Renal cortical epithelial cell (primary cell): ENCODE measurements at regions not wholly inside any gene's neighbourhood (a gene's known extent, or its start where the extent isn't known, plus 50 kb on each side); places are given as distances from the start of the nearest gene placed in this dataset.

Source experiments
- DNase-seq: peaks from one replicate; pipeline ENCODE4 v3.0.0-alpha.2; 2011; ENCODE audit warnings: low read depth

DNA sequence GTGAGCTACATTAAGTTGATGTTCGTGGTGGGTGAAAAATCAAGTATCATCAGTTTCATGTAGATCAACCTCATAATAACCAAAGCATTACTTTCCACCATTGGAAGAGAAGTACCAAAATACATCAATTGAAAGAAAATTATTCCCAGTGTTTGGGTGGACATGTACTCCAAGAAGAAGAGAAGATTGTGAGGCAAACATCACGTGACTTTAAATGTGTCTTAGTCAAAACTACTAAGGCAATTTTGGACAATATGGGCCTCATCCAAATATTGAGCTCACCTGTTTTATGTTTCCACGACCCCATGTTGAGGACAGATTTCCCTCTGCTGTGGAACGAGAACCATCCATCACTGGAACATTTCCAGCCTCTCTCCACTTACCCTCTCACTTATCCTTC lies 303.0 kb upstream of the LMCD1 start:
- DNase-seq: no peak

DNA sequence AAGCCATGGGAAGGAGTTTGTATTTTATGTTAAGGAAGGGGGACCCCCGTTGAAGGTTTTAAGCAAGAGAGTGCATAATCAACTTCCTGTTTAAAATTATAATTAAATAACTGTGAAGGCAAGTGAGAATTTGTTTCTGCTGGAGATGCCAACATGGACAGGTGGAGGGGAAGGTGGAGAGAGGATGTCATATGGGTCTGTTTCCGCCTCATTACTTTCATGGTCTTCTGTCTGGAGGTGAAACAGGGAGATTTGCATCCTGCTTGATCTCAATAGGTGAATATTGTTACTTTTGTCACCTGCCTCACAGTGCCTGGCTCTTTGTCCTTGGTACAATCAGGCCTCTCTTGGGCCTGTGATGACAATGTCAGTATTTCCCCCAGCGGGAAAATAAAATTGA lies 300.6 kb upstream of the LMCD1 start:
- DNase-seq: no peak

DNA sequence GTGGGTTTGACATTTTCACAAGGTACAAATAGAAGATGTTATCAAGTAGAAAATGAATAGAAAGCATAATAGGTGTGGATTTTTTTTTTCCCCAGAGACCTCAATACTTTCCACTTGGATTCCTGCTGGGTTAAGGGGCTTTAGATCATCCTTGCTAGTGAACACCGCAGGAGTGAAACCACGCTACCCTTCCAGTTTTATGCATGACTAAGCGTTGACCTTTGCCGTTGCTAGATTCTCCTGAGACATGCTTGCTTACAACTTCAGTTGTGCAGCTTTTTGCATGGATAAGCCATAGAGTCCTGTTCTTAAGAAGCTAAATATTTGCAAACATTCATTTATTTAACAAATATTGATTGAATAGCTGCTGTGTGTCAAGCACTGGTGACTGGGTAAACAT lies 299.7 kb upstream of the LMCD1 start:
- DNase-seq: peak; percentile 61

DNA sequence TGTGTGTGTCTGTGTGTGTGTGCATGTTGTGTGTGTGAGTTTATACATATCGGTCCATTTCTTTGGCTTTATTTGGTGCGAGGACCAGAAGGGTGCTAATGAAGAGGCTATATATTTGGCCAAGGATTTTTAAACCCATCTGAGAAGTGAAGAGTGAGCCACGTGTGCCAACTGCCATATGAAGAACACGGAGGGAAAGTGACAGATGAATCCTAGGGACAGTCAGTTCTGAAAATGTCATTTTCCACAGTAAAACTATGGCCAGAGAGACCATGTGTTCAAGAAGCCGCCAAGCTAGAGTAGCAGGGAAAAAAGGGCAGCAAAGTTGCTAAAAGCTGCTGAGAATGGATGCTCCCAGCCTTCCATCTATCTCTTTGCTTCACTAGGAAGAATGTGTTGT lies 297.3 kb upstream of the LMCD1 start:
- DNase-seq: no peak

DNA sequence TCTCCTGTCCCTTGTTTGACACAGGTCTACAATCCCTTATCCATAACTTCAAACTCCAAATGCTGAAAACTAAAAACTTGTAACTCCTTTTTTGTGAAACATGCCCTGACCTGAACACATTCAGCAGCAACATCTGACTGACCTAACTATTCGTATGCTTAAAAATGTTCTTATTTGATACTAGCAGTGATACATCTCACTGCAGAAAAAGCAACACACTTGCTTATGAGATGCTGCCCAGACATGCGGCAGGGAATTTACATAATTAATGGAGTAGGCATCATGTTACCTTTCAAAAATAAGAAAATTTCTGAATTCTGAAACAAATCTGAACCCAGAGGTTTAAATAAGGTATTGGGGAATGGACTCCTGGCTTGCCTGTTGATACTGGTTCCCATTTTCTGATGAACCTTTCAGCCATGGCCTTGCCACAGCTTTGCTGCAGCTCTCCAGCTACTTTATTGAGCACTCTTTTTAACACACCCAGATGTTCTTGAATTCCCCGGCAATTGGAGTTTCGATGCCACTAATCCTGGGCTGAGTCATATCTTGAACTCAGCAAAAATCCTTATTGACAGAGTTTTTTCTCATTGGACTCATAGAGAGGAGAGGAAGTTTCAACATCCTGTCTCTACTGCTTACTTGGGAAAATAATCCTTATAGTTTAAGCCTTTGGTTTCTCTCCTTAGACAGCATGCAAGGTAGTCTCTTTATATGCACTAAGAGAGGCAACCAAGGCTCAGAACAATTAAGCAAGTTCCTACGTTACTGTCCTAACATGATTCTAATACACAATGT lies 296.6 kb upstream of the LMCD1 start:
- no peak for DNase-seq

DNA sequence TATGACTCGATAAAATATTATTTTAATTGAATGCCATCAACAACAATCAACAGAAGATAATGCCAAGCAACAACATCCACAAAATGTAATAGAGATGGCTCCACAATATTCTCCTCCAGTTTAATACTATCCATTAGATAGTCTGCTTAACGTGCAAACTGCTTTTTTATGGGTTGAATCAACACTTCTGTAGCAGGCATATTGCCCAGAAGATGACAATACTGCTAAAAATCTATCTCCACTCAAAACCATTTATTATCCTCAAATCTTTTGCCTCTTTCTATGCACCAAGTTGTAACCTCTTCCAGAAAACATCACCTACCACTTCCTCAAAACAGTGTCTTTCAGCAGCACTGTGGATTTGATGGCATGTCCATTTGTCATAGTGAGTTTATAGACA lies 295.7 kb upstream of the LMCD1 start:
- no peak for DNase-seq

DNA sequence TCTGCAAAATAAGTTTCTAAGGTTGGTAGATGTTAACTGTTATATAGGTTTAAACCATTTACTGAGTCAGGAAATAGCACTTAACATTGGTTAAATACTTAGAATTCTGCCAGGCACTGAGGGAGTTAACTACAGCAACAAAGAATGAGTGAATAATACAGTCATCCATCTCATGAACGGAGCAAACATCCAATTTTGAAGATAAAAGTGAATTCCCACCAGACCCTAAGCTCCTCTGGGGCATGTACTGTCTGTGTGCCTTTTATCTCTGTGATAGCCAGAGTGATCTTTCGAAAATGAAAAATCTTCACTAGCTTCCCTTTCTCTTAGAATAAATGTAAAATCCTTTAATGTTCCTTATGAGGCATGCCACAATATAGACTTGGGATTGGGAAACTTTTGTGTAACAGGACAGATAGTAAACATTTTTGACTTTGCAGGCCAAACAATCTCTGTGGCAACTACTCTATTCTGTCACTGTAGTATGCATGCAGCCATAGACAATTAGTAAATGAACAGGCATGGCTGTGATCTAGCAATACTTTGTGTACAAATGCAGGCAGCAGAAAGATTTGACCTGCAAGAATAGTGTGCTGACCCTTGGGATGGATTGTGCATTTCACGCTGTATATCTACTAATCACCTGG lies 294.5 kb upstream of the LMCD1 start:
- DNase-seq: no peak

DNA sequence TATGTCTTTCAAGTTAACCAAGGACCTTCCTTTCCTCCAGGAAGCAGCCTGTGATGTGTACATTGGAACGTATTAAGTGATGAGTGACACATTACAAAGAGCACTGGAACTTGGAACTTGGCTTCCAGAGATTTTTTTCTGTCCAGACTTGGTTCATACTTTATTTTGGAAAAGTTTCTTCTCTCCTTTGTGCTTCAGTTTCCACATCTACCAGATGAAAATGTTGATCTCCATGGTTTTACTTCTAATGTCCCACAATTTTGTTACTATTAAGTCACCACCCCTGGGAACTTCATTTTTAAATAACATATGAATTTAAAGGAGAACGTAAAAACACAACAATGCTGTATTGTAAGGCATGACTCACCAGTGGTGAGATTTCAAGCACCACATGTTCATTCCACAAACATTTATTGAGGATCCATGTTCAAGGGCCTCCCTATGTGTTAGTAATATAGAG lies 290.7 kb upstream of the LMCD1 start:
- no peak for DNase-seq

DNA sequence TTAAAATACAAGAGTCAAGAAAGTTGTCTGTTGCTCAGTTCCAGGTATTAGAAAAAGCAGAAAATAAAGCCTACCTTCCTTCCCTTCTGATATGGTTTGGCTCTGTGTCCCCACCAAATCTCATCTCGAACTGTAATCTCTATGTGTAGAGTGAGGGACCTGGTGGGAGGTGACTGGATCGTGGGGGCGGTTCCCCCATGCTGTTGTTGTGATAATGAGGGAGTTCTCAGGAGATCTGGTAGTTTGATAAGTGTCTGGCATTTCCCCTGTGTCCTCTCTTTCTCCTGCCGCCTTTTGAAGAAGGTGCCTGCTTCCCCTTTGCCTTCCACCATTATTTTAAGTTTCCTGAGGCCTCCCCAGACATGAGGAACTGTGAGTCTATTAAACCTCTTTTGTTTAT lies 288.8 kb upstream of the LMCD1 start:
- DNase-seq: no peak

DNA sequence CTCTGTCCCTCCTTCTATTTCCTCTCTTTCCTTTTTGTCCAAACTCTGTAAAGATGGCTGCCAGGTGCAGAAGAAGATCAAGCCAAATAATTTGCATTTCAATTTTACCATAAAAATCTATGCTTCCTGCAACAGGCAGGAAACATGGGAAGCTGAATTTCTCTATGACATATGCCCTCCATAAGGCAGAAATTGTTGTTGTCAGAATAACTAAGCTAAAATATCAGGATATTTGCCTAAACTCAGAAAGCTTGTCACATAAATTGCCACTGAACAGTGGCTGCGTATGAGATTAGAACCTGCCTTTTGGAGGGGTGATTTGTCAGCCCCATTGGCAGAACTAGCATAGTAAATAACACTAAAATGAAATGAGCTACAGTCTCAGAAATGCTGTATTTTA lies 288.3 kb upstream of the LMCD1 start:
- DNase-seq: no peak

DNA sequence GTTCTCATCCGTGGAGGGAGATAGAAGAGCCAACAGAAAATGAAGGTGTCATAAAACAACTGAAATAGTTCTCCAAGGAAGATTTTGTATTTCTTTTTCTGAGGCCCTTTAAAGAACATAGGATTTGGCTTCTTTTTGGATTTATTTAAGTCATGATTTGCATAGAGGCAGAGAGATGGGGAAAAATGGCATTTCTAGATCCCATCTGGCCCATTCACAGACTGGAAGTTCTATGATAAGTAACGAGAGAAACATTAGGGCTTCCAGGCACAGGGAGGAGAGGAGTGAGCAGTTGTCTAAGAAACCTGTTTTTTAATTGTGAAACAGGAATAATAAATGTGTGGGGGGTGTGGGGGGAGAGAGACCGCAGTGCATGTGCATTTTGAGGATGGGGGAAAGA lies 285.8 kb upstream of the LMCD1 start:
- DNase-seq: no peak

DNA sequence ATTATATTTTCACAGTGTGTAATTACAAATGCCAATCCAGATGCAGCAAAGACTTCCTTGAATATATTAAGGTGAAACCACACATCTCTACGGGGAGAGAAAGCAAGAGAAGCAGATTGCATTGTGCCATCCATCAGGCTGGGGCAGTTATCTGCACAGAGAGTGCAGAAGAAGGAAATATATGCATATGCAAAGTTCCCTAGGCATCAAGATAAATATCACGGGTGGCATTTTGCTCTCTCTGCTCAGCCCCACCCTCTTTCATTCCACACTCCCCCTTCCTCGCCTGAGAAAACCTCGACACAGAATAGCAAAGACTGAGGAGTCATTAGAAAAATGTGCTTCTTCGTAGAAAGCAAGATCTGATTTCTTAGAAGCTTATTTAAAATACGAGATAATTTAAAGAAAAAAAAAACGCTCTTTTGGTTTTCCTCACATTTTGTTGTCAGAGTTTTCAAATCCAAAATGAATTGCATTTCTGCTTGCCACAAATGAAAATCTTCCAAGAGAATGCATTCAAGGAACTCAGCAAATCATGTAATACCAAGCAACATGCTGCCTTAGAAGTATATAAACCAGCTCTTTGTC lies 283.2 kb upstream of the LMCD1 start:
- DNase-seq: no peak

DNA sequence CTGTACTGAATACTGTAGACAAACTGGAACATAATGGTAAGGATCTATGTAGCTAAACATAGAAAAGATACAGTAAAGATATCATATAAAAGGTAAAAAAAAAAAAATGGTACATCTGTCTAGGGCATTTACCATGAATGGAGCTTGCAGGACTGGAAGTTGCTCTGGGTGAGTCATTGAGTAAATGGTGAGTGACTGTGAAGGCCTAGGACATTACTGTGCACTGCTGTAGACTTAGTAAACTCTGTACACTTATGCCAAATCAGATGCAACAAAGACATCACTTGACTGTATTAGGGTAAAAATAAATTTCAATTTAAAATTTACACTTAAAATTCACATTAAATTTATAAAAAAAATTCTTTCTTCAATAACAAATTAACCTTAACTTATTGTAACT lies 281.3 kb upstream of the LMCD1 start:
- DNase-seq: peak; percentile 71

DNA sequence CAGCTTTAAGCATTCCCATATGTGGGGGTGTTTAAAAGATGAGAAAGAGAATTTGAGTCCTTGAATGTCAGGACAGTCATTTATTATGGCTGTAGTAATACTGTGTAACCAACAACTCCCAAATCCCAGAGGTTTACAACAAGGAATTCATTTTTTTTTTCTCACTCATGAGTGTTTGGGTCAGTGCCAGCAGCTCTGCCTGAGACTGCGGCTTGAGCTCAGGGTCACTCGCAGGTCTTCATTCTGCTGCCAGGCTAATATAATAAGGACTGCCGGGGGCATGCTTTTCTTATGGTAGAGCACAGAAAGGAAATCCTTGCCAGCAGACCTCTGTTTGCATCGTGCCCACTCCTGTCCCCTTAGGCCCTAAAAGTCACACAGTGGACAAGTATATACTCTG lies 277.9 kb upstream of the LMCD1 start:
- DNase-seq: peak; percentile 43

DNA sequence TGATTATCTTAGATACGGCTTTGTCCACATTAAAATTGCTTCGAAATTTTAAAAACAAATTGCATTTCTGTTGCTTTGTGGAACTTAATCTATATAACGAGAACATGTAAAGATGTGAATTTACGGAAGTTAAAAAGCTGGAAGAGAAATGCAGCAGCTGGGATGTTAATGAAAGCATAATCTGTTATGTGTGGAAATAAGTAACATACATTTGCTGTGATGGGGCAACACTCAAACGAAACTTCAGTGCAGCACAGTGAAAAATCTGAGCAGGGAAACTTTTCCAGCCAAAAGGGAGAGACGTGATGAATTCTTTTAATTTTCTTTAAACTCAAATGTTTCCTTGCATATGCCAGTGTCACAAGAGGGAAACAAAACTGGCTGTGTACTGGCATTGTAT lies 276.7 kb upstream of the LMCD1 start:
- no peak for DNase-seq

DNA sequence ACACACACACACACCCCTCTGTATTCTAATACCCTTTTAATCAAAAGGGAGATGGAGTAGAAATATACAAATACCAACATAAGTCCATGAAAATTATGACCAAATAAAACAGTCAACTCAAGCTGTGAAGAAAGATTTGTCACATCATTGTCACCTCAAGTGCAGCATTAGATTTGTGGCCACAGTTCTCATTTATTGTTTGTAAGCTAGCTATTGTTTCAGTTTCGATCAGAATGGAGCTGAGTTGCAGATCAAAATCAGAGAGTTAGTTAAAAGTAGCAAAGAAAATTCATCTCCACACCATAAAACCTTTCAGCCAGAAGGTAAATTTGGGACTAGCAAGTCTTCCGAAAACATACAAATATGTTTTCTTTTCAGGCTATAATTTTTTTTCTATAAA lies 267.7 kb upstream of the LMCD1 start:
- DNase-seq: no peak

DNA sequence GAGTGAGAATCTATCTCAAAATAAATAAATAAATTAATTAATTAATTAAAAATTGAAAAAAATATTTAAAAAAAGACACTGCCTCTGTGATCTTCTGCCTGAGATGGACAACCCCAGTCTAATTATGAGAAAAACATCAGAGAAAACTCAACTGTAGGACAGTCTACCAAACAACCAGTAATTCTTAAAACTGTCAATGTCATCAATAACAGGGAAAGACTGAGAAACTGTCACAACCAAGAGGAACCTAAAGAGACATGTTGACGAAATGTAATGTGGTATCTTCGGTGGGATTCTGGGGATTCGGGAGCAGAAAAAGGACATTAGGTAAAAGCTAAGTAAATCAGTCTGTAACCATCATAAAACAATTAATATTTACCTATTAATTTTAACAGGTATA lies 265.4 kb upstream of the LMCD1 start:
- DNase-seq: no peak

DNA sequence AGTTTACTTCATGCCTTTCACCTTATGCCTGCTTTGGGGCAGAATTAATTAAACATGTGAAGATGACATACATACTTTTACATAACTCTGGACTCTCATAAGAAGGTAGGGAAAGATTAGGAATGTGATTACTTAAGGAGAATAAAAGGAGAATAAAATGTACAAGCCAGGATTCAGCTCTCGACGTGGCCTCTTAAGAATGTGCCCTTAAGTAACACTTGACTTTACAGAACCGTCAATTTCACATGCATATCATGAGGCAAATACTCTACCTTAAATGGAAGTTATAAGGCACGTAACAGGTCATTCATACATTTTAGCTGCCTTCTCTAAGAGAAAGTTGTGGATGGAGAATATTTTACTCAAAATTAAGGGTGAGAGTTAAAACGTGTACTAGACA lies 263.7 kb upstream of the LMCD1 start:
- DNase-seq: peak; percentile 44

DNA sequence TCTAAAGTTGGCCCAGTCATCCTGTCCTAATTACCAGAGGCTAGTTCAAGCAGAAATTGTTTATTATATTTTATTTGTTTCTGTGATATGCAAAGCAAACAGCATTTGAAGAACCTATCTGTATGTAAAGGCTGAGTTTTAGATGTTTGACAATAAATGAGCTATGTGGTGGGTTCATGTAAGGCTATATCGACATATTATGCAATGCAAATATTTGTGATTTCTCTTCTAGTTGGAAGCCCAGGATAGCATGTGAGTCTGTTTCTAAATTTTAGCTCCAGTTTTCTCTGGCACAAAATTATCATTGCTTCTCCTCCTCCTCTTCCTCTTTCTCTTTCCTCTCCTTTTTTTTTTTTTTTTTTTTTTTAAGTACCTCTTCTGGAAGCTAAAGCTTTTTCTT lies 263.2 kb upstream of the LMCD1 start:
- no peak for DNase-seq

DNA sequence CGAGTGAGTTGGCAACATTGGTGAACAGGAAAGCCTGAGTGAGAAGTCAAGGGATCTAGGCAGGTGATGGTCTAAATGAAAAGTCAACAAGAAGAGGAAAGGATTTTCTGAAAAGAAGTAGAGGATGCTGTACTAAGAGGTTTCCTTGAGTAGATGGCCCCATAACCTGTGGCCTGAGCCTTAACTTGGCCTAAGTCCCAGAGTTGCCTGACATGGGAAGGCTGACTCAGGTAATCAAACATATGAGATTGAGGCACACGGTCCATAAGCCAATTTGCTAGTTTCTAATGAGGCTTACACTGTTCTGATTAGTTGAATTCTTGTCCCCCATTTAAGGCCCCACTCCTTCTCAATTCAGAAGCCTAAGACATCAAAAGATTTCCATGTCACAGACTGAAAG lies 262.5 kb upstream of the LMCD1 start:
- DNase-seq: no peak

DNA sequence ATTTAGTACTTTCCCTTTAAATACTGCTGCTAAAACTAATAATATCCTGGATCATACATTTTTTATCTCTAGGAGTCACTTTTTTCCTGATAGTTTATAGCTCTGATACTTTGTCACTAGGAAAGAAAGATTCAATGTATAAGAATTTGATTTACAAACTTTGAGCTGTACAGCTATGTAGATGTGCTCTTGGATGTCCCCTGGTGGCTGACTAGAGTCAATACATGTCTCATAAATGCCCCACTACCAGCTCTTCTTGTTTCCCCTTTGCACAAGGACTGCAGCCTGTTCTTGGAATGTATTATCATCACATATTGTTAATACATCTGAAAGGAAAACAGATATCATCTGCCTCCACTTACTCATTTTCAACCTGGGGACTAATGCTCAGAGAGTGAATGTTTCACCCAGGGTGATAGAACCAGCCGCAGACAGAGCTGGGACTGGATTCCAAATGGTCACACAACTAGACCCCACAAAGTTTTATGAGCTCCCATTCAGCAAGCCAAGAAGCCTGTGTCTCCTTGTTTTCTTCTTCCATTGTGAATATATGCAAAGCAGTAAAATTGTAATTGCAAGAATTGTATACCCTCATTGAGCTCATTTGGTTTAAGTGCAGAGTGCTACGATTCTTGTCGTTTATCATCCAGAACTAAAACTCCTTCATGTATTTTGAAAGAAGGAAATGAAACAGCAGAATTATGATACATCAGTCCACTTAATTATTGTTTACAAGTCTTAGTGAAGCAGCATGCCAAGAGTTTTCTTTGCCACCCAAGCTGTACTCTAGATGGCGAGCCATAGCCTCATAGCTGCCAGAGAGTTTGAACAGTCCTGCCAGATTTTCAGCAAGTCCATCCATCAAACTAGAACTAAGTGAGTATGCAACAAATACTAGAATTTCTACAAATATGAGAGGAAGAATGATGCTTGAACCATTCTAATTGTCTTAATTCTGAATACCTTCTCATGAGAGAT lies 261.6 kb upstream of the LMCD1 start:
- DNase-seq: peak; percentile 55

DNA sequence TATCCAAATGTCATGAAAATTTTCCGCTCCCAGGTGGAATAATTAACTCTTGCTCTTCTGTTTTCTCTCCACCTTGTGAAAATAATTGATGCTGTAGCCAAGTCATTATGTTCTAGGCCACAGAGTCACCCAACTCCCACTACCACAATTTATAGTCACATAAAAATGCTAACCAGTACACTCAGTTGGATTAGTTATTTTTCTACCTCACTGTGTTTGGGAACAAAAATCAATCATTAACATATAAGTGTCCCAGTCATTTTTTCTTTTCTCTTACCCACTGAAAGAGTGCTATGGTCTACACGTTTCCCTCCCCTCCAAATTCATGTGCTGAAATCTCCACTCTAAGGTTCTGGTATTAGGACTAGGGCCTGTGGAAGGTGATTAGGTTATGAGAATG lies 255.6 kb upstream of the LMCD1 start:
- peak; percentile 93 for DNase-seq
